Stomach smooth muscle (tissue), 2 donors: ENCODE measurements at regions not wholly inside any gene's neighbourhood (a gene's known extent, or its start where the extent isn't known, plus 50 kb on each side); places are given as distances from the start of the nearest gene placed in this dataset.

ENCODE experiments used
- H3K27ac ChIP-seq: one replicate; pipeline ENCODE4 v1.7.0; 2013; ENCODE audit warnings: mild to moderate bottlenecking, low read length, inconsistent platforms
- H3K27me3 ChIP-seq, 2 donors: one replicate each; pipeline ENCODE4 v1.7.0; 2013; ENCODE audit warnings: low read length in 2 of 2; ENCODE audit not compliant: insufficient read depth in 2 of 2, control insufficient read depth in 1 of 2
- H3K36me3 ChIP-seq, 2 donors: one replicate each; pipeline ENCODE4 v1.7.0; 2013; ENCODE audit warnings: low read length in 2 of 2; ENCODE audit not compliant: control insufficient read depth in 2 of 2, insufficient read depth in 2 of 2
- H3K4me1 ChIP-seq: one replicate; pipeline ENCODE4 v1.7.0; 2013; ENCODE audit warnings: low read length; ENCODE audit not compliant: control insufficient read depth, insufficient read depth
- H3K4me3 ChIP-seq, 2 donors: one replicate each; pipeline ENCODE4 v1.7.0; 2013; ENCODE audit warnings: low read length in 2 of 2
- H3K9ac ChIP-seq, 2 donors: one replicate each; pipeline ENCODE4 v1.7.0; 2013; ENCODE audit warnings: low read length in 2 of 2, mild to moderate bottlenecking in 1 of 2
- H3K9me3 ChIP-seq, 2 donors: one replicate each; pipeline ENCODE4 v1.7.0; 2013; ENCODE audit warnings: low read length in 2 of 2; ENCODE audit not compliant: control insufficient read depth in 2 of 2
- donor health status: healthy.
- donor health status: Pancreatic carcinoma.

GRCh38 chr13:24068472-24068871 is 92.0 kb upstream of the SPATA13 start:
- Histone ChIP-seq H3K9ac (no peak overlapping the region), H3K4me1 (no peaks in the 10 kb centered on the region), H3K27me3 (no peaks in the 10 kb centered on the region), H3K4me3 (no peak overlapping the region), H3K9me3 (no peaks in the 10 kb centered on the region), H3K36me3 (no peaks in the 10 kb centered on the region), H3K27ac (no peak overlapping the region)

GRCh38 chr13:24071016-24071415 is 89.5 kb upstream of the SPATA13 start:
- H3K4me1 ChIP-seq = peaks cover under 1% of the 10 kb centered on the region
- no peaks in the 10 kb centered on the region for H3K27me3 ChIP-seq
- H3K4me3 ChIP-seq = no peak overlapping the region
- no peak overlapping the region for H3K9ac ChIP-seq
- H3K27ac ChIP-seq = no peak overlapping the region
- no peaks in the 10 kb centered on the region for H3K9me3 ChIP-seq
- no peaks in the 10 kb centered on the region for H3K36me3 ChIP-seq

- H3K9me3 ChIP-seq = no peaks in the 10 kb centered on the region
- no peak overlapping the region for H3K4me3 ChIP-seq
- no peaks in the 10 kb centered on the region for H3K27me3 ChIP-seq
- no peak overlapping the region for H3K27ac ChIP-seq
- H3K36me3 ChIP-seq = no peaks in the 10 kb centered on the region
- H3K4me1 ChIP-seq = peaks cover 3% of the 10 kb centered on the region
- no peak overlapping the region for H3K9ac ChIP-seq
These were observed 89.0 kb upstream of the SPATA13 start for GRCh38 chr13:24071423-24072075.

GRCh38 chr13:24073657-24074056 is 86.9 kb upstream of the SPATA13 start:
- no peaks in the 10 kb centered on the region for H3K36me3 ChIP-seq
- H3K4me1 ChIP-seq = peaks cover 3% of the 10 kb centered on the region
- H3K27me3 ChIP-seq = no peaks in the 10 kb centered on the region
- H3K9me3 ChIP-seq = no peaks in the 10 kb centered on the region
- H3K27ac ChIP-seq = no peak overlapping the region
- no peak overlapping the region for H3K9ac ChIP-seq
- no peak overlapping the region for H3K4me3 ChIP-seq

GRCh38 chr13:24074678-24075077 is 85.8 kb upstream of the SPATA13 start:
- no peak overlapping the region for H3K9ac ChIP-seq
- no peaks in the 10 kb centered on the region for H3K36me3 ChIP-seq
- no peak overlapping the region for H3K27ac ChIP-seq
- H3K4me1 ChIP-seq = peaks cover 3% of the 10 kb centered on the region
- H3K9me3 ChIP-seq = no peaks in the 10 kb centered on the region
- no peak overlapping the region for H3K4me3 ChIP-seq
- H3K27me3 ChIP-seq = no peaks in the 10 kb centered on the region

GRCh38 chr13:24075137-24075975 is 85.2 kb upstream of the SPATA13 start:
- no peak overlapping the region for H3K9ac ChIP-seq
- no peaks in the 10 kb centered on the region for H3K27me3 ChIP-seq
- no peaks in the 10 kb centered on the region for H3K9me3 ChIP-seq
- no peak overlapping the region for H3K4me3 ChIP-seq
- H3K36me3 ChIP-seq = no peaks in the 10 kb centered on the region
- H3K4me1 ChIP-seq = peaks cover 3% of the 10 kb centered on the region
- H3K27ac ChIP-seq = no peak overlapping the region

GRCh38 chr13:24076109-24076508 is 84.4 kb upstream of the SPATA13 start:
- Histone ChIP-seq H3K27me3 (no peaks in the 10 kb centered on the region), H3K27ac (no peak overlapping the region), H3K4me1 (peaks cover 3% of the 10 kb centered on the region), H3K36me3 (no peaks in the 10 kb centered on the region), H3K9me3 (no peaks in the 10 kb centered on the region), H3K9ac (no peak overlapping the region), H3K4me3 (no peak overlapping the region)

GRCh38 chr13:24076636-24077035 is 83.9 kb upstream of the SPATA13 start:
- Histone ChIP-seq H3K27me3 (no peaks in the 10 kb centered on the region), H3K27ac (no peak overlapping the region), H3K9me3 (no peaks in the 10 kb centered on the region), H3K36me3 (no peaks in the 10 kb centered on the region), H3K4me1 (peaks cover 3% of the 10 kb centered on the region), H3K9ac (no peak overlapping the region), H3K4me3 (no peak overlapping the region)

GRCh38 chr13:24080134-24080533 is 80.4 kb upstream of the SPATA13 start:
- Histone ChIP-seq H3K9me3 (no peaks in the 10 kb centered on the region), H3K4me3 (no peak overlapping the region), H3K36me3 (no peaks in the 10 kb centered on the region), H3K27ac (no peak overlapping the region), H3K9ac (no peak overlapping the region), H3K27me3 (no peaks in the 10 kb centered on the region), H3K4me1 (peaks cover 3% of the 10 kb centered on the region)

GRCh38 chr13:24081387-24081786 is 79.1 kb upstream of the SPATA13 start:
- H3K9ac ChIP-seq = no peak overlapping the region
- no peaks in the 10 kb centered on the region for H3K27me3 ChIP-seq
- no peaks in the 10 kb centered on the region for H3K36me3 ChIP-seq
- no peaks in the 10 kb centered on the region for H3K9me3 ChIP-seq
- no peak overlapping the region for H3K4me3 ChIP-seq
- H3K27ac ChIP-seq = no peak overlapping the region
- no peaks in the 10 kb centered on the region for H3K4me1 ChIP-seq

- H3K27me3 ChIP-seq = no peaks in the 10 kb centered on the region
- no peaks in the 10 kb centered on the region for H3K9me3 ChIP-seq
- H3K36me3 ChIP-seq = no peaks in the 10 kb centered on the region
- H3K4me1 ChIP-seq = no peaks in the 10 kb centered on the region
- no peak overlapping the region for H3K27ac ChIP-seq
- no peak overlapping the region for H3K4me3 ChIP-seq
- no peak overlapping the region for H3K9ac ChIP-seq
These were observed 77.4 kb upstream of the SPATA13 start for GRCh38 chr13:24083141-24083540.
